GM12865 (cell line): ENCODE measurements at regions not wholly inside any gene's neighbourhood (a gene's known extent, or its start where the extent isn't known, plus 50 kb on each side); places are given as distances from the start of the nearest gene placed in this dataset.
"Not testable (repeated sequence)": the region's sequence is repeated elsewhere in the genome, so short reads cannot be mapped to it uniquely, and the experiment has no call there.

Source experiments
- DNase-seq: peaks from one replicate; pipeline ENCODE4 v3.0.0; 2010; ENCODE audit warnings: low read depth
- H3K4me3 ChIP-seq: 2 replicates; pipeline ENCODE4 v1.5.1; 2011; ENCODE audit warnings: mild to moderate bottlenecking, low read depth, low read length, control low read depth
- TF ChIP-seq, protein P1 (sequence below): IDR thresholded peaks from 2 replicates; pipeline ENCODE4 v1.5.1; 2011; ENCODE audit warnings: low read length, control low read depth, low read depth, inconsistent platforms; ENCODE audit not compliant: insufficient read depth; ENCODE audit errors: missing control alignments

GRCh38 chrX:22589845-22590244 is 317.1 kb downstream of the CBLL2 start:
- TF ChIP-seq, protein P1, sequence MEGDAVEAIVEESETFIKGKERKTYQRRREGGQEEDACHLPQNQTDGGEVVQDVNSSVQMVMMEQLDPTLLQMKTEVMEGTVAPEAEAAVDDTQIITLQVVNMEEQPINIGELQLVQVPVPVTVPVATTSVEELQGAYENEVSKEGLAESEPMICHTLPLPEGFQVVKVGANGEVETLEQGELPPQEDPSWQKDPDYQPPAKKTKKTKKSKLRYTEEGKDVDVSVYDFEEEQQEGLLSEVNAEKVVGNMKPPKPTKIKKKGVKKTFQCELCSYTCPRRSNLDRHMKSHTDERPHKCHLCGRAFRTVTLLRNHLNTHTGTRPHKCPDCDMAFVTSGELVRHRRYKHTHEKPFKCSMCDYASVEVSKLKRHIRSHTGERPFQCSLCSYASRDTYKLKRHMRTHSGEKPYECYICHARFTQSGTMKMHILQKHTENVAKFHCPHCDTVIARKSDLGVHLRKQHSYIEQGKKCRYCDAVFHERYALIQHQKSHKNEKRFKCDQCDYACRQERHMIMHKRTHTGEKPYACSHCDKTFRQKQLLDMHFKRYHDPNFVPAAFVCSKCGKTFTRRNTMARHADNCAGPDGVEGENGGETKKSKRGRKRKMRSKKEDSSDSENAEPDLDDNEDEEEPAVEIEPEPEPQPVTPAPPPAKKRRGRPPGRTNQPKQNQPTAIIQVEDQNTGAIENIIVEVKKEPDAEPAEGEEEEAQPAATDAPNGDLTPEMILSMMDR, result no peak
- no peak overlapping the region for H3K4me3 ChIP-seq
- DNase-seq, result no peak

DNA sequence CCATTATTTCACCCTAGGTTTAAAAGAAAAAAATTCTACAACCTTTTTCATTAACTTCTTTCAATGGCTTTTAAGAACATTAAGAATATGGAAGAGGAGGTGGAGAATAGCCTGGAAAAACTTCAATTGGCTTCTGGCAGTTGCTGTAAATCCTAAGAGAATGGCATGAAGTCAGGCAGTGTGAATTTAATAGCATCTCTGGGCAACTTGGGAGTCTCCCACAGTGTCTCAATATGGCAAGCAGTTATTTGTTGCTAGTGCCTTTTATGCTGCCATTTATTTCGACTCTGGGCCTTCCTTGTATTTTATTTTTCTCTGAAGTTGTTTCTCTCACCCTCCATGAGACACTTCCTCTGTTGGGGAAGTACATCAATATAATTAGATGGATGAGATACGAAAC is 322.1 kb downstream of the CBLL2 start:
- TF ChIP-seq, protein P1, result no peak
- no peak overlapping the region for H3K4me3 ChIP-seq
- no peak for DNase-seq

GRCh38 chrX:22603060-22603459 is 330.3 kb downstream of the CBLL2 start:
- H3K4me3 ChIP-seq, result no peak overlapping the region
- TF ChIP-seq, protein P1, result no peak
- no peak for DNase-seq

DNA sequence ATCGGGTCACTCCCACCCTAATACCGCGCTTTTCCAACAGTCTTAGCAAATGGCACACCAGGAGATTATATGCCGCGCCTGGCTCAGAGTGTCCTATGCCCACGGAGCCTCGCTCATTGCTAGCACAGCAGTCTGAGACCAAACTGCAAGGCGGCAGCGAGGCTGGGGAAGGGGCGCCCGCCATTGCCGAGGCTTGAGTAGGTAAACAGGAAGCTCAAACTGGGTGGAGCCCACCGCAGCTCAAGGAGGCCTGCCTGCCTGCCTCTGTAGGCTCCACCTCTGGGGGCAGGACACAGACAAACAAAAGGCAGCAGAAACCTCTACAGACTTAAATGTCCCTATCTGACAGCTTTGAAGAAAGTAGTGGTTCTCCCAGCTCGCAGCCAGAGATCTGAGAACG is 336.7 kb downstream of the CBLL2 start:
- H3K4me3 ChIP-seq, DNase-seq: not testable (repeated sequence)

DNA sequence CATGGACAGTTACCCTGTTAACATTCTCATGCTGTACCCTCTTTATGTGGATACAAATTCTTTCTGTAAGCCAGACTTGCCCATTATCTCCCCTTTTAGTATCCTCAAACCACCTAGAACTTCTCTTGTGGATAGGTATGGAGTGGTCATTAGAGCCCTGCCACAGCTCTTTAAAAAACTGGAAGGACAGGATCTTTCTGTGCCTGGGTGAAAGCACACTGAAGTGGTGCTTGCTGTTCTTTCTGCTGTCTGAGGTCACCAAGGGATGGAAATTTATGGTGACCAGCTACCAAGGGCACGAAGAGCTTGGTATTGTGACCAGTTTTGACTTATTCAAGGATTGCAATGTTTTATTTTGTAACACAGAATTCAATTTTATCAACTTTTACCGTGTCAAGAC is 344.2 kb downstream of the CBLL2 start:
- no peak for DNase-seq
- TF ChIP-seq, protein P1, result no peak
- no peak overlapping the region for H3K4me3 ChIP-seq

DNA sequence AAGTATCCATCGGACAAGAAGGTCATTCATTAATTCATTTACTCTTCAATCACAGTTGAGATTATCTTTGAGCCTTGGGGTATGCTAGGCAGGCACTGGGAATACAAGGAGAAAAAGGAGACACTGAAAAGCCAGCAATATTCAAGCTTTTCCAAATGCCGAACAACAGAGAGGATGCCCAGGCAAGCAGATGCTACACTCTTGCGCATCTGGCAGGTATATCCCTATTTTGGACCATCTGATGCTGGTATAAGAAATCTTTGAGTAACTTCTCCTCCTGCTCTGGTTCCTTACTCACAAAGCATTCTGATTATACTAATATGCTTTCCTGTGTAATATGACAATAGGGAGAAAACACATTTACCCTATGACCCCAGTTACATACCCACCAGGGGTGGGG is 354.9 kb downstream of the CBLL2 start:
- H3K4me3 ChIP-seq, result no peak overlapping the region
- DNase-seq, result no peak
- TF ChIP-seq, protein P1, result no peak

DNA sequence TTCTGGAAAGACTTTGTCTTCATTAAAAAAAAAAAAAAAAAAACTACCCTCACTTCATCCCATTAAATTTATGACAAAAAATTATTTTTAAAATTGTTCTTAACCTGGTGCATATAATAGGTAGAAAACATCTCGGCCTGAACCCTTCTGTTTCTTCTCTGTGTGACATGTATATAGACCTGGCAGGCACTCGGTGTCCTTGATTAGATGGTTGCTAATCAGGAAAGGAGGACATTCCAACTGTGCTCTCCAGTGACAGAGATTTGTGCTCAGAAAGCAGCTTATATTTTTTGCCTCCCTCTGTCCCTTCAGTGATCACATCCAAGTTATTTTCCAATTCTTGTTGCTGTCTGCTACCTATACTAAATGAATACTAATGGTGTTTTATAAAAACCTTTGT is 355.6 kb downstream of the CBLL2 start:
- TF ChIP-seq, protein P1, result no peak
- no peak overlapping the region for H3K4me3 ChIP-seq

More for the DNA sequence above, 355.6 kb downstream of the CBLL2 start:
- DNase-seq, result no peak
